Hepatocyte (in vitro differentiated cells): ENCODE measurements at regions not wholly inside any gene's neighbourhood (a gene's known extent, or its start where the extent isn't known, plus 50 kb on each side); places are given as distances from the start of the nearest gene placed in this dataset.
A peak's percentile ranks its signal among the peaks of the same experiment; 100 is the strongest.

Experiments used
- DNase-seq: peaks from one replicate; pipeline ENCODE4 v3.0.0-alpha.2; 2016; ENCODE audit warnings: low spot score
- H2AFZ ChIP-seq: fragments of 200-600 bp; sonication (generic); 2 replicates; pipeline ENCODE4 v1.6.0; 2016; ENCODE audit warnings: antibody characterized with exemption, mild to moderate bottlenecking
- H3K27ac ChIP-seq: fragments of 200-600 bp; sonication (generic); 2 replicates; pipeline ENCODE4 v1.5.1; 2016; ENCODE audit warnings: mild to moderate bottlenecking
- H3K27me3 ChIP-seq: fragments of 200-600 bp; sonication (generic); 2 replicates; pipeline ENCODE4 v1.6.1; 2016
- H3K36me3 ChIP-seq: fragments of 200-600 bp; sonication (generic); replicated peaks from 2 replicates; pipeline ENCODE4 v1.5.1; 2016; ENCODE audit warnings: low read depth; ENCODE audit not compliant: insufficient read depth
- H3K4me1 ChIP-seq: fragments of 200-600 bp; sonication (generic); 2 replicates; pipeline ENCODE4 v1.5.1; 2016; ENCODE audit warnings: mild to moderate bottlenecking, moderate library complexity; ENCODE audit not compliant: insufficient read depth
- H3K4me2 ChIP-seq: fragments of 200-600 bp; sonication (generic); 2 replicates; pipeline ENCODE4 v1.6.0; 2016
- H3K4me3 ChIP-seq: fragments of 200-600 bp; sonication (generic); 2 replicates; pipeline ENCODE4 v1.5.1; 2016; ENCODE audit warnings: mild to moderate bottlenecking
- H3K79me2 ChIP-seq: fragments of 200-600 bp; sonication (generic); 2 replicates; pipeline ENCODE4 v1.6.0; 2017; ENCODE audit warnings: mild to moderate bottlenecking
- H3K9me2 ChIP-seq: fragments of 200-600 bp; sonication (generic); replicated peaks from 2 replicates; pipeline ENCODE4 v1.6.0; 2017; ENCODE audit warnings: mild to moderate bottlenecking; ENCODE audit not compliant: insufficient read depth
- H3K9me3 ChIP-seq: fragments of 200-600 bp; sonication (generic); 2 replicates; pipeline ENCODE4 v1.5.1; 2016; ENCODE audit warnings: low read depth, mild to moderate bottlenecking
- H4K20me1 ChIP-seq: fragments of 200-600 bp; sonication (generic); 2 replicates; pipeline ENCODE4 v1.6.0; 2016; ENCODE audit warnings: mild to moderate bottlenecking; ENCODE audit not compliant: insufficient read depth, poor library complexity, severe bottlenecking
- CTCF ChIP-seq: fragments of 200-600 bp; sonication (generic); IDR thresholded peaks from 2 replicates; pipeline ENCODE4 v1.5.1; 2016; ENCODE audit warnings: antibody characterized with exemption, mild to moderate bottlenecking; ENCODE audit not compliant: poor library complexity
- EZH2 ChIP-seq: fragments of 200-600 bp; sonication (generic); IDR thresholded peaks from 2 replicates; pipeline ENCODE4 v1.6.1; 2016; ENCODE audit warnings: antibody characterized with exemption, mild to moderate bottlenecking, borderline replicate concordance
- EZH2phosphoT487 ChIP-seq: fragments of 200-600 bp; sonication (generic); IDR thresholded peaks from one replicate; pipeline ENCODE4 v1.6.1; 2018; ENCODE audit warnings: antibody characterized with exemption, mild to moderate bottlenecking, low read depth, moderate library complexity; ENCODE audit not compliant: unreplicated experiment, severe bottlenecking
- WGBS: methylation state at CpG from one replicate; pipeline ENCODE4 v1.1.6; 2016; ENCODE audit warnings: low lambda C conversion rate; ENCODE audit errors: missing lambda C conversion rate; 5-methylcytosine and 5-hydroxymethylcytosine counted together

GRCh38 chr3:22922317-22922716 is 280.8 kb upstream of the UBE2E2 start:
- Histone ChIP-seq H3K9me3 (no peaks in the 10 kb centered on the region), H4K20me1 (no peaks in the 10 kb centered on the region), H3K79me2 (no peaks in the 10 kb centered on the region), H2AFZ (no peak overlapping the region), H3K27me3 (no peaks in the 10 kb centered on the region), H3K4me1 (no peaks in the 10 kb centered on the region), H3K4me2 (no peak overlapping the region), H3K9me2 (no peaks in the 10 kb centered on the region), H3K36me3 (no peaks in the 10 kb centered on the region), H3K4me3 (no peak overlapping the region), H3K27ac (no peak overlapping the region)
- DNase-seq: no peak
- TF ChIP-seq CTCF: peak; percentile 41
- TF ChIP-seq EZH2phosphoT487: no peak
- WGBS: 61% methylated on average over 3 of the region's 3 CpGs

GRCh38 chr3:22923711-22924110 is 279.4 kb upstream of the UBE2E2 start:
- no peak for TF ChIP-seq CTCF
- no peak for TF ChIP-seq EZH2phosphoT487
- TF ChIP-seq EZH2: no peak
- Histone ChIP-seq H3K9me2 (no peaks in the 10 kb centered on the region), H3K27ac (no peak overlapping the region), H3K27me3 (no peaks in the 10 kb centered on the region), H3K36me3 (no peaks in the 10 kb centered on the region), H3K4me1 (peaks cover 12% of the 10 kb centered on the region), H3K9me3 (no peaks in the 10 kb centered on the region), H3K79me2 (no peaks in the 10 kb centered on the region), H2AFZ (no peak overlapping the region), H4K20me1 (no peaks in the 10 kb centered on the region), H3K4me3 (no peak overlapping the region), H3K4me2 (no peak overlapping the region)
- DNase-seq: no peak
- WGBS: 86% methylated on average over 2 of the region's 2 CpGs

GRCh38 chr3:22928216-22929110 is 274.7 kb upstream of the UBE2E2 start:
- peak overlapping the region; percentile 38 for H3K27ac ChIP-seq
- no peaks in the 10 kb centered on the region for H3K79me2 ChIP-seq
- 42% methylated on average over 8 of the region's 8 CpGs for WGBS
- H2AFZ ChIP-seq: no peak overlapping the region
- peaks cover 13% of the 10 kb centered on the region for H3K4me1 ChIP-seq
- H3K9me2 ChIP-seq: no peaks in the 10 kb centered on the region
- H3K4me3 ChIP-seq: no peak overlapping the region
- no peaks in the 10 kb centered on the region for H3K36me3 ChIP-seq
- H4K20me1 ChIP-seq: no peaks in the 10 kb centered on the region
- H3K9me3 ChIP-seq: no peaks in the 10 kb centered on the region
- H3K27me3 ChIP-seq: no peaks in the 10 kb centered on the region
- peak overlapping the region; percentile 33 for H3K4me2 ChIP-seq
- TF ChIP-seq EZH2: no peak
- TF ChIP-seq CTCF: no peak
- TF ChIP-seq EZH2phosphoT487: no peak
- DNase-seq: peak; percentile 25
